Stimulated activated CD4-positive, alpha-beta T cell treated with anti-CD3 and anti-CD28 coated beads, Interleukin-12 subunit alpha, Interleukin-12 subunit beta, amount 100 ng/mL, for 4 hours (primary cell): ENCODE measurements at regions not wholly inside any gene's neighbourhood (a gene's known extent, or its start where the extent isn't known, plus 50 kb on each side); places are given as distances from the start of the nearest gene placed in this dataset.
"Not testable (repeated sequence)": the region's sequence is repeated elsewhere in the genome, so short reads cannot be mapped to it uniquely, and the experiment has no call there.

ENCODE experiments used
- DNase-seq: peaks from one replicate; pipeline ENCODE4 v3.0.0-alpha.2; 2020

DNA sequence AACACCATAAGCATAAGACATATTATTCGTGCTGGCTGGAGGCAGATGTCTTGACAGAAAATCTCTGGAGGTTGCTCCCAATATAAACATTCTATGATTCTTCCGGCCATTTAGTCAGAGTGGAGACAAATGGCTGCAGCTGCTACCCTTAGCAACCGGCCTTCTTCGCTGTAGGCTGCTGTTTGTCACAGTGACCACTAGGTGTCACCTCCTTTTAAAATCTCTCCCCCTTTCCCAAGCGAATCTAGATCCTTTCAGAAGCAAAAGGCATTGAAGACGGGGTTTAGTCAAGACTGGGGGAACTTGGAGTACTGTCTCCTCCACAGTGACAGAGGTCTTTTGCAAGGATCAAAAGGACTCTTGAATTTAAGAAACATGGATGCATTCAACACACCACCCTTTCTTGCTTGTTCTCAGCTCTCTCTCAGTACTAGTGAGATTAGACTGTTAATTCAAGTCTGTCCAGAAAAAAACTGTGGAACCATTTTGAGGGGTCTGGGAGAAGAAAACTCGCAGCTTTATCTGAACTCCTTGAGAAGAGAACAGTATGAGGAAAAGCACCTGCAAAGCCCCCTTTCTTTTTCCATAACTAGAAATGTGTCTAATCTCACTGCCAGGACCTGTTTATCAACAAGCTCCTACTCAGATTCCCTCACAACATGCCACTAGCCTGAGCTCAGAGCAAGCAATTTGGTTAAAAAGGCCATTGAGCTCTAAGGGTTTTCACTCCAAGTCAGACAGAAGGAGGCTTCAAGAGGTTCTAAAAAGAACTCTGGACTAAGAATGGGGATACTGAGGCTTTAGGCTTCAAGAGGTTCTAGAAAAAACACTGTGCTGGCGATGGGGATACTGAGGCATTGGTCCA, 408.3 kb upstream of the PLXNA2 start:
- DNase-seq: peak; percentile 2

GRCh38 chr1:208653426-208653825, 409.2 kb upstream of the PLXNA2 start:
- DNase-seq: no peak

DNA sequence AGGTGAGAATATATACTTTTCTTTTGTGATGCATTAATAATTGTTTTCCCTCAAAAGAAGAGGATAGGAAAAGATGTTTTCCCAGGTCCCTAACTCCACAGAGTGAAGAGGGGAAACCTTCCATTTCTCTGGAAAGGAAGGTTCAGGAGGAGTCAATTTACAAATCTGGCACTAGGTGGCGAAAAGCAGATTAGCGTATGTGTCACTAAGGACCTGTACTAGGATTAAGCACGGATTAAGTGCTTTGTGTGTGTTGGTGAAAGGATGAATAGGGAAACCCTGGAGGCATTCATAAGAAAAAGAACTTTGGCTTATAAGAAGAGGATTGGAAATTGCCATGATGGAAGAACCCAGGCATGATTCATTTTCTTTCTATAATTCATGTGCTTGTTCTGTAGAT, 410.1 kb upstream of the PLXNA2 start:
- DNase-seq: no peak

DNA sequence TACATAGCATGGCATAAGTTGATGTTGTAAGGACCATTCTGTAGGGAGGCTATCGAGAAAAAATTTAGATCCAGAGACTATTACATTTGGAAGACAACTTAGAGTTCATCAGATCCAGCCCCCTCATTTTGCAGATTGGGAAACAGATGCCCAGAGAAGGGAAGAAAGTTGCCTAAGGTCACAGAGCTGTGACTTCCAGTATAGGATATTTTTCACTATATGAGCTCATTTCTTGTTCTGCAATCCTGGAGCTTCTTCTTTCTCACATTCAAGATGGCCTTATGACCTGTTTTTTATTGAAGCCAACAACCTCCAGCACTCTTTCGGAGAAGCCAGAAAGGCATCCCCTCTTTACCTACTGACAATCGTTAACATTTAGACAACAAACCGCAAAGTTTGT, 421.8 kb upstream of the PLXNA2 start:
- no peak for DNase-seq

DNA sequence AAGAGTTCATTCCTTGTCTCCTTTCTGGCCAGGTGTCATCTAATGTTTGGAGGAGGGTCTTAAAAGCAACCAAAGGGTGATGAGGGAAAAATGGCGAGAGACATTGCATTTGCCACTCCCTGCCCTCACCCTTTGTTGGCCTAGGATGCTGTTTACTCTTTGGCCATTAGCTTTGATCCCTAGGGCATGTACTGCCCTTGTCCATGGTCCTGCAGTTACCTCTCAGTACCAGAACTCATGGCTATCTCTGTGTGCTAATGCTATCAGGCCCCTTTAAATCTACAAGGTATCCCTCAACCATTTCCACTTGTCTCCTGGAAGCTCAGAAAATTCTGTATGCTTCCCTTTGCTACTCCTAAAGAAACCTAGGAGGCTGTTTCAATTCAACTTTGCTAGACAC, 424.8 kb upstream of the PLXNA2 start:
- no peak for DNase-seq

DNA sequence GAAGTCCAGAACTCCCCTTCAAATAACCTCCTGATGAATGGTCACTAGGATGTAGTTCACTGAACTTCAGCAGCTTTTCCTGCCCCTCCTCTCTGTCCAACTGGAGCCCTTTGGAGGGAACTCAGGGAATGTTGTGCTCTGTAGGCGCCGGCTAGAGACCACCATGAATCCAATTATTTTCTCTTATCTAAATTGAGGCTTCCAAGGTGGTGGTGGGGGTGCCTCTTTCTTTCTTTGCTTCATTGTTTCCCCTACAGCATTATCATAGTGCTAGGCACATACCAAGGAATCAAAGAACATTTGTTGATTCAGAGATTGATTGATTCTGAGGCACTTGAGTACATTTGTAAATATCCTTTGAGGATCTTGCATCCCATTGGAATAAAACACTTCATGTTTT, 426.6 kb upstream of the PLXNA2 start:
- no peak for DNase-seq

DNA sequence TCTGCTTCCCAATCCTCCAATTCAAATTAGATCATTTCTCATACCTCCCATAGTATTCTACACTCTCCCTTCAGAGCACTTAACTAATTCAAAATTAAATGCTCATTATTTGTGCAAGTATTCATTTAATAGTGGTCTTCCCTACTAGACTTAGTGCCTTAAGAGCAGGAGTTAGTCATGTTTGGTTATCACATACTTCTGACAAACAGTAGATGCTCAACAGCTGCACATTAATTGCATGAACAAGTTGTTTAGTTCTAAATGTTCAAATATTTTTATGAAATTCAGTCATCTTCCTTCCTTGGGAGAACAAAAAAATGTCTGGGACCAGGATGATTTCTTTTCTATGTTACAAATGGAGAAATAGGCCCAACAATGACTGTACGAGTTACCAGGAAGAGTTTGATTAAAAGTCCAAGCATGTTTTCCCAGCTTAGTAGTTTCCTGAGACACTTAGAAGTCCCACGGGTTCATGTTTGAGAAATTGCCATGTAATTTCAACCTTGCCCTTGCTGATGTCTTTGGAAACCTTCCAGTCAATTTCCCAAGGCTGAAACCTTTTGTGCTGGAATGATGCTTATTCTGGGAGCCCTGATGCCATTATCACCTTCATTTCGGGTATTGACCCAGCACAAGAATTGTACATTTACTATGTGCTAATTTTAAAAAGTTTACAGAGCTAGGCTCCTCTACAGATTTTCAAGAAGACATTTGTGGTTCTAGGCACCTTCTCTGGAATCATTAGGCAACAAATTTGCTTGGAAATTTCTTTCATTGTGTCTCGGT, 437.9 kb upstream of the PLXNA2 start:
- no peak for DNase-seq

GRCh38 chr1:208682664-208683013, 438.5 kb upstream of the PLXNA2 start:
- DNase-seq: no peak

DNA sequence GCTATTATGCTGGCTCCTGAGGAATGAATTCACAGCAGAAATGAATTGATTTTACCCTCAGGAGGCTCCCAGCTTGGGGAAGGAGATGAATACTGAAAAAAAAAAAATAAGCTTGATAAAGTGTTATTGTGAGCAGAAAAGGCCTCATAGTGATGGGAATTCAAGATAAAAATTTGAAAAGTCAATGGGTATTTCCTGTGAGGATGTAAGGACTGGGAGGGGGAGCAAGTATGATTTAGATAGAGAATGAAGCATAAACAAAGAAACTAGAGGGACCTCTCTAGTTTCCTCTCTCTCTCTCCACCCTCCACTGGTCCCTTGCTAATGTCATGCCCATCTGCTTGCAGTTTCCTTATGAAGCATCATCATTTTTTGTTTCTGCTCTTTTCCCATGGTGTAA, 439.0 kb upstream of the PLXNA2 start:
- no peak for DNase-seq

GRCh38 chr1:208684192-208684591, 440.0 kb upstream of the PLXNA2 start:
- no peak for DNase-seq

GRCh38 chr1:208686592-208686991, 442.4 kb upstream of the PLXNA2 start:
- no peak for DNase-seq

DNA sequence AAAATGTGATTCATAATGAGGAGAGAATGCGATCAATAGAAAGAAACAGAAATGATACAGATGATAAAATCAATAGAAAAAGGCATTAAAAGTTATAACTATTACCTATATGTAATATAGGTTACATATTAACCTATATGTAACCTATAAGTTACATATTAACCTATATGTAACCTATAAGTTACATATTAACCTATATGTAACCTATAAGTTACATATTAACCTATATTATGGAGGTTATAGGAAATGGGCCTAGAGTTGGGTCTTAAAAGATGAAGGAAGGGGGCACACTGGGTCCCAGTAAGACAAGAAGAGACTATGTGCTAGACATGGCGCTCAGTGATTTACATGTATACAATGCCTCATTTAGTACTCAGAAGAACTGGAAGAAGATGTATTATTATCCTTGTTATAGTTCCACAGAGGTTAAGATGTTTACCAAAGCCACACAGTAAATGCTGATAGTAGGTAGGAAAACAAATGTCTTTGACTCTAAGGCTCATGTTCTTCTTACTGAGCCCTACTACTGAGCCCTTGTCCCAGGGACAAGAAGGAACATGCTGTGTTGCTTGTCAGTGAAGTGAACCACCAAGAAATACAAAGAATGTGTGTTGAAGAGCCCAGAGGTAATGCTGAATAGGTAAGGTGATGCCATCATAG, 444.6 kb upstream of the PLXNA2 start:
- no peak for DNase-seq

- no peak for DNase-seq
Measured at GRCh38 chr1:208691012-208691411, 446.8 kb upstream of the PLXNA2 start.

DNA sequence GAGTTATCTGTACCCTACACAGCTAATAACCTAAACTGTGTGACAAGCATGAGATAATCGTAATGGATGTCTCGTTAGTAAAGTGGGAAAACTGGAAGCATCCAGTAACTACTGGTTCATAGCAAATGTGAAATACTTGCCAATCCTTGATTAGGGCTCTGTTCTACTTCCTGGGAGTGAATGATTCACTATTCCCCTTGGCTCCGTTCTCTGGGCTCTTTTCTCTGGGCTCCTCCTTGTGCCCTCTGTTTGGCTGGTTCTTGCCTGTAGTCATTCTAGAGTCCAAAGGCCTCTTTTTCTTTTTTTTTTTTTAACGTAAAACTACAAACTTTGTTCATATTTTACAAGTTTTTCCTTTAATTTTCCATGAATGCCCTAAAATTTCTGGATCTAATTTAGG, 465.8 kb upstream of the PLXNA2 start:
- no peak for DNase-seq

GRCh38 chr1:208714323-208714722, 470.1 kb upstream of the PLXNA2 start:
- DNase-seq: no peak

DNA sequence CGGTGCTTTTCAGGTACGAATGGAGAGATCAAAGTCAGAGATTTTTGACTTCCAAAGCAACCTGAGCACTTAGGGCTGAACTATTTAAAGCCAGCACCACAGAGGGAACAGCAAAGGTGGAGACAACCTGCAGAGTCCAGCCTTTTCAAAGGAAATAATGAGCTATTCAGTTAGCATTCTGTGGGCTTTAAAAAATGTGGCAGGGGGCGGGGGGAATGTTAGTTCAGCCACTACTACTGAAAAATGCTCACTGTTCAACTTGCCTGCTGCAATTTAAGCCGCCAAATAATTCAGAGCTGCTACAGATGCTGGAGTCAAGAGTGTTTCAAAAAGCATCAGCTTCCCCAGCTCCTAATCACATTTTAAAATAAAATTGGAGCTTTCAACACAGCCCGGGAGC, 473.3 kb upstream of the PLXNA2 start:
- no peak for DNase-seq

GRCh38 chr1:208722592-208722991, 478.4 kb upstream of the PLXNA2 start:
- DNase-seq: no peak

DNA sequence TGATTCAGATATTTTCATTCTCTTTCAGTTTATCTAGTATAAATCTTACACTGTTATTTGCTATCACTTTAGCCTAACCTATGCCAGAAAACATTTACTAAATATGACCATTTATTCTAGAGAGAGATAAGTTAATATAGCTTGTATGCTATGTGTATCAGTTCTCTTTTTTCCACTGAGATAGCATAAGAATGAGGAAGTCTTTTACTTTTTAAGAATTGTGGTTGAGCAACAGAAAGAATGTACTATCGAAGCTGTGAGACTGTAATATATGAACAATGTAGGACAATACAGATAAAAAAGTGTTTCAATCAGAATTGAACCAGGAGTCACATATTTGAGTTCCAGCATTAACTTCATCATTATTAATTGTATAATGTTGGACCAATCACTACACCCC, 479.9 kb upstream of the PLXNA2 start:
- DNase-seq: no peak

DNA sequence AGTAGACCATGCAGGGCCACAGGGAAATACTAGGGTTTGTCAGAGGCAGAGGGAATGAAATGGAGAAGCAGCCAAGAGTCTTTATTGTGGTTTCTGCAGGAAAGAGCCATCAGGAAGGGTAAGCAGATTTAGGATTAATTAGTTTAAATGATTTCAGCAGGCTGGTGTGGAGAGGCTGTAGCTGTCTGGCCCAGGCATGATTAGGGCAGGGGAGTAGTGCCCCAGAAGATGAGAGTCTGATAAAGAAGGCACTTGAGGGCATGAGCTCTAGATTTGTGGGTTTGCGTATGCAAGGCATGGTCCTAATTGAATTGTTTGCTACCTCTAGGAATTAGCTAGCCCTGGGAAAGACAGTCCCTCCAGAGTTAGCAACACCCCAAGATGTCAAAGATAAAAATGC, 484.6 kb upstream of the PLXNA2 start:
- no peak for DNase-seq

DNA sequence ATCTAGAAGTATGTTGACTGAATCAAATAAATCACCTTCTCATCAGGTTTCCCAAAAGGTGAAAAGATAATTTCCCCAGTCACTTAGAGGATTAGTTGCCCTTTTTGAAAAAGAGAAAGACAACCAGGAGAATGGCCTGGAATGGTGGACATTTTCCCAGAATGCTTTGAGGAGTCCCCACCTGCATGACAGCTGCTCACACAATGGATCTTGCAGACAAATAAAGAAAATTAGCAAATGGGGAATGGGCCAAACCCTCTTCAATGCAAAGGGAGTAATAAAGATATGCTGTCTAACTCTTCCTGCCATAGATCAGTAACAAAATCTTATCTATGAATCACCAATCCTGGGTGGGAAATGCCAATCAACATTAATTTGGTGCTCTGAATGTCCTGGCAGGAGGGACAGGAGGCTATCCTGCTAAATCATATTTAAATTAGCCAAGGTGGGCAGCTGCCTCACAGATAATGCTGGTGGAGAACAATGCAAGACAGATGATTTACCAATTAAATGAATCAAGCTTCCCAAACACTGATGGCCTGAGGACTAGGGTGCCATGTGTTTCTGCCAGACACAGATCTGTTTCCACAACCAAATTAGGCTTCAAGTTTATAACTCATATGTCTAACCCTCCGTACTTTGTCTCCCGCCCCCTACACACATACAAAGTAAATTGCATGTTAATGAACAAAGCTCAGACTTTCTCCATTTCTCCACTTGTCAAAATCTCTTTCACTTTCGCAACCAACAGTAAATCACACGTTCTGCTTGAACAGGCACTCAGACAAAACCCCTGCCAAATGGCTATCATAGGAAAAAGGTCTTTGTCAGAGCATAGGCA, 488.0 kb upstream of the PLXNA2 start:
- DNase-seq: no peak

- no peak for DNase-seq
Measured at GRCh38 chr1:208737161-208737560, 493.0 kb upstream of the PLXNA2 start.

DNA sequence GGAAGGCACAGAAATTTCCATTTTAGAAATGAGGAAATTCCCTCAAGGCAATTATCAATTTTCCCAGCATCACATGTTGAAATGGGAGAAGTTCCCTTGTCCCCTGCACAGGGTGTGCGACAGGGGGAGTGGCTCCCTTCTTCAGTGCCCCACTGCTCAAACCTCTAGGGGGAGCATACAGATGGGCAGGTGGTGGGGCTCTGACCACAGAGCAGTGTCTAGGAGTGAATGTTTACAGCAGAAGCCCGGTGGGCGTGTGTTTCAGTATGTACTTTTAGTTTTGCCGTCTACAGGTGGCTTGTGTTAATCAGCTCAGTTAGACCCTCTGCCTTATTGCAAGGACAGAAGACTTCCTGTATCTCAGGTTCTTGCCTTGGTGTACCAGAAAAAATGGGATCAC, 493.7 kb upstream of the PLXNA2 start:
- no peak for DNase-seq

- not testable (repeated sequence) for DNase-seq
Measured at GRCh38 chr1:208739636-208740035, 495.5 kb upstream of the PLXNA2 start.
